ENCODE measurements at regions not wholly inside any gene's neighbourhood (a gene's known extent, or its start where the extent isn't known, plus 50 kb on each side); places are given as distances from the start of the nearest gene placed in this dataset.

DNA sequence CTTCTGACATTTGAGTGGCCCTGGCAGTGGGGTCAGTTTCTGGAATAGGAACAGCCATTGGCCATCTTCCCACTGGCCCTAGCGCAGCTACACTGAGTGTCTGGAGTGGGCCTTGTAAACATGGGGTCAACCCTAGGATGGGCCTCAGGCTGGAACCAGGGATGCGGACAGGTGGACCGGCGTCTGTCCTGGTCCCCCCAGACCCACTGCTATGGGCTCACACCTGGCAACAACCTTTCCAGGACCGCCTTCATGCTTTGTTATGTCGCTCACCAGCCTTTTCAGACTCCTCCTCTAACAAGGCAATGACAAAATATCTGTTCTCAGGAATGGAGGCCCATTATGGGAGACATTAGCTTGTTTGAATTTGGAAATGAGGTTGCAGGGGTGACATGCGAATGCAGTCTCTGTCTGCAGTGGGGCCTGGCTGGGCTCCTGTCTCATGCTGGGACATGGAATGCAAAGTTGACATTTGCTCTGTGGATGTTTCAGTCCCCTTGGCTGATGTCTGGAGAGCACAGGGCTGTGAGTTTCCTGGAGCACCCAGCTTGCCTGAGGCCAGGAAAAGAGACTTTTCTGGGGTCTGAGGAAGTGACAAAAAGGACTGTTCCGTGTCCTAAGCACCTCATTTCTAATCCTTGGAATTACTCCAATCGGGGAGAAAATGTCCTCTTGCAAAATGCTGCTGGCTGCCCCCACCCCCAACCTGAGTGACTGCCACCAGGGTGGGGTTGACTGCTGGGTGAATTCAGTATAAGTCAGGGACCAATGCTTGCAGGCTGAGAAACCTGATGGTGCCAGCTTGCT lies 98.7 kb upstream of the PMEPA1 start:
- Mint-ChIP-seq H3K27ac (no peak overlapping the region), H3K4me1 (peaks cover 19 to 31% of the 10 kb centered on the region in 2 experiments), H3K9me3 (no peaks in the 10 kb centered on the region; a peak in 2 of 5 replicates), H3K27me3 (ENCODE audit: low read depth) (peaks cover 4% of the 10 kb centered on the region), H3K4me3 (no peak overlapping the region), H3K36me3 (ENCODE audit: insufficient read depth in 1 of 3, low read depth in 3 of 3) (no peaks in the 10 kb centered on the region)
- Histone ChIP-seq H2BK15ac (ENCODE audit: low read depth, low read length) (no peak overlapping the region), H2BK12ac (ENCODE audit: insufficient read length, low read depth, low read length) (no peak overlapping the region), H2BK20ac (ENCODE audit: low read depth, low read length, poor library complexity, severe bottlenecking) (no peak overlapping the region), H3K9me3 (ENCODE audit: control insufficient read depth, low read depth, low read length) (no peaks in the 10 kb centered on the region), H3K23me2 (ENCODE audit: insufficient read length, low read depth, low read length, poor library complexity, severe bottlenecking) (no peaks in the 10 kb centered on the region), H3K18ac (ENCODE audit: insufficient read length, low read depth, low read length) (no peak overlapping the region), H3K79me1 (ENCODE audit: insufficient read depth, low read depth, low read length, poor library complexity, severe bottlenecking) (no peaks in the 10 kb centered on the region), H3K27ac (ENCODE audit: insufficient read length, low read depth, low read length) (no peak overlapping the region), H4K8ac (replicated peaks; ENCODE audit: insufficient read length, low read depth, low read length) (no peak overlapping the region), H3K23ac (ENCODE audit: insufficient read length, low read depth, low read length) (no peak overlapping the region), H2BK120ac (ENCODE audit: low read depth, low read length, poor library complexity, severe bottlenecking) (no peak overlapping the region), H3K27me3 (ENCODE audit: insufficient read depth, low read length) (no peaks in the 10 kb centered on the region), H2AFZ (ENCODE audit: low read length) (no peak overlapping the region), H3K56ac (ENCODE audit: insufficient read length, low read depth, low read length) (no peak overlapping the region), H4K5ac (ENCODE audit: insufficient read length, low read depth, low read length) (no peak overlapping the region), H4K91ac (ENCODE audit: insufficient read length, low read depth, low read length) (no peak overlapping the region), H3K4ac (ENCODE audit: low read depth, low read length) (no peak overlapping the region), H3K9ac (ENCODE audit: extremely low read depth, insufficient read length, low read length) (no peak overlapping the region), H4K20me1 (ENCODE audit: control insufficient read depth, insufficient read depth, insufficient read length) (no peaks in the 10 kb centered on the region), H3K14ac (ENCODE audit: insufficient read depth, low read length) (no peak overlapping the region; the same call in 1 of the 2 replicates), H3T11ph (ENCODE audit: low read length) (no peak overlapping the region), H2AK5ac (ENCODE audit: insufficient read length, low read length) (no peak overlapping the region), H3K4me1 (ENCODE audit: insufficient read depth, low read length) (no peaks in the 10 kb centered on the region), H2BK5ac (ENCODE audit: insufficient read length, low read length) (no peak overlapping the region), H3K79me2 (ENCODE audit: insufficient read depth, low read length) (no peaks in the 10 kb centered on the region), H3K4me2 (ENCODE audit: insufficient read depth, insufficient read length, low read length) (no peak overlapping the region)
- TF ChIP-seq, protein P1, sequence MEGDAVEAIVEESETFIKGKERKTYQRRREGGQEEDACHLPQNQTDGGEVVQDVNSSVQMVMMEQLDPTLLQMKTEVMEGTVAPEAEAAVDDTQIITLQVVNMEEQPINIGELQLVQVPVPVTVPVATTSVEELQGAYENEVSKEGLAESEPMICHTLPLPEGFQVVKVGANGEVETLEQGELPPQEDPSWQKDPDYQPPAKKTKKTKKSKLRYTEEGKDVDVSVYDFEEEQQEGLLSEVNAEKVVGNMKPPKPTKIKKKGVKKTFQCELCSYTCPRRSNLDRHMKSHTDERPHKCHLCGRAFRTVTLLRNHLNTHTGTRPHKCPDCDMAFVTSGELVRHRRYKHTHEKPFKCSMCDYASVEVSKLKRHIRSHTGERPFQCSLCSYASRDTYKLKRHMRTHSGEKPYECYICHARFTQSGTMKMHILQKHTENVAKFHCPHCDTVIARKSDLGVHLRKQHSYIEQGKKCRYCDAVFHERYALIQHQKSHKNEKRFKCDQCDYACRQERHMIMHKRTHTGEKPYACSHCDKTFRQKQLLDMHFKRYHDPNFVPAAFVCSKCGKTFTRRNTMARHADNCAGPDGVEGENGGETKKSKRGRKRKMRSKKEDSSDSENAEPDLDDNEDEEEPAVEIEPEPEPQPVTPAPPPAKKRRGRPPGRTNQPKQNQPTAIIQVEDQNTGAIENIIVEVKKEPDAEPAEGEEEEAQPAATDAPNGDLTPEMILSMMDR (conservative IDR thresholded peaks at IDR 0.05) = no peak
- DNase-seq = no peak
- no CpG with 5 or more reads among the region's 9 CpGs for WGBS (ENCODE audit: extremely low coverage, insufficient read length, low lambda C conversion rate)
